Mesothelial cell of epicardium (in vitro differentiated cells): ENCODE measurements at regions not wholly inside any gene's neighbourhood (a gene's known extent, or its start where the extent isn't known, plus 50 kb on each side); places are given as distances from the start of the nearest gene placed in this dataset.

Experiments used
- DNase-seq, 2 experiments: peaks; one replicate each; pipeline ENCODE4 v3.0.0; 2021; ENCODE audit warnings: low spot score in 2 of 2; ENCODE audit not compliant: unreplicated experiment in 2 of 2
- H3K27ac Mint-ChIP-seq: 2 replicates; pipeline ENCODE4 v1.8.0; 2021; ENCODE audit warnings: mixed read lengths
- H3K27me3 Mint-ChIP-seq: 2 replicates; pipeline ENCODE4 v1.8.0; 2021; ENCODE audit warnings: low read depth, mixed read lengths
- H3K36me3 Mint-ChIP-seq: 2 replicates; pipeline ENCODE4 v1.8.0; 2021; ENCODE audit warnings: mixed read lengths
- H3K4me1 Mint-ChIP-seq: 2 replicates; pipeline ENCODE4 v1.8.0; 2021; ENCODE audit warnings: mixed read lengths
- H3K4me3 Mint-ChIP-seq: 2 replicates; pipeline ENCODE4 v1.8.0; 2021; ENCODE audit warnings: mild to moderate bottlenecking, moderate library complexity, mixed read lengths
- H3K9me3 Mint-ChIP-seq: 2 replicates; pipeline ENCODE4 v1.8.0; 2021; ENCODE audit warnings: mixed read lengths
- CTCF ChIP-seq: fragments of 200-600 bp; sonication (generic); IDR thresholded peaks from one replicate; pipeline ENCODE4 v1.5.0; 2021; ENCODE audit warnings: antibody characterized with exemption; ENCODE audit not compliant: unreplicated experiment

GRCh38 chr4:58252656-58253055 lies 1142.5 kb upstream of the IGFBP7 start:
- no peaks in the 10 kb centered on the region for H3K27me3 Mint-ChIP-seq
- no peaks in the 10 kb centered on the region for H3K4me1 Mint-ChIP-seq
- no peaks in the 10 kb centered on the region for H3K36me3 Mint-ChIP-seq
- H3K9me3 Mint-ChIP-seq = peaks cover 4% of the 10 kb centered on the region
- no peak for DNase-seq
- no peak overlapping the region for H3K27ac Mint-ChIP-seq
- TF ChIP-seq CTCF = no peak
- H3K4me3 Mint-ChIP-seq = no peak overlapping the region

GRCh38 chr4:58247792-58248191 lies 1137.6 kb upstream of the IGFBP7 start:
- H3K27ac Mint-ChIP-seq = no peak overlapping the region
- H3K9me3 Mint-ChIP-seq = peaks cover 7% of the 10 kb centered on the region
- DNase-seq = no peak
- no peak for TF ChIP-seq CTCF
- H3K4me3 Mint-ChIP-seq = no peak overlapping the region
- H3K36me3 Mint-ChIP-seq = no peaks in the 10 kb centered on the region
- no peaks in the 10 kb centered on the region for H3K4me1 Mint-ChIP-seq
- no peaks in the 10 kb centered on the region for H3K27me3 Mint-ChIP-seq

- peaks cover 4% of the 10 kb centered on the region for H3K4me1 Mint-ChIP-seq
- DNase-seq = no peak
- TF ChIP-seq CTCF = no peak
- no peaks in the 10 kb centered on the region for H3K27me3 Mint-ChIP-seq
- no peak overlapping the region for H3K27ac Mint-ChIP-seq
- peaks cover 5% of the 10 kb centered on the region for H3K36me3 Mint-ChIP-seq
- no peak overlapping the region for H3K4me3 Mint-ChIP-seq
- peaks cover 14% of the 10 kb centered on the region for H3K9me3 Mint-ChIP-seq
These were observed 1115.3 kb upstream of the IGFBP7 start for GRCh38 chr4:58225460-58225859.

GRCh38 chr4:58219179-58219578 lies 1109.0 kb upstream of the IGFBP7 start:
- no peak for DNase-seq
- no peak overlapping the region for H3K27ac Mint-ChIP-seq
- H3K9me3 Mint-ChIP-seq = peaks cover 17% of the 10 kb centered on the region
- TF ChIP-seq CTCF = no peak
- peaks cover 5% of the 10 kb centered on the region for H3K4me1 Mint-ChIP-seq
- no peaks in the 10 kb centered on the region for H3K27me3 Mint-ChIP-seq
- peaks cover 4% of the 10 kb centered on the region for H3K36me3 Mint-ChIP-seq
- no peak overlapping the region for H3K4me3 Mint-ChIP-seq

GRCh38 chr4:58216461-58216860 lies 1106.3 kb upstream of the IGFBP7 start:
- no peak overlapping the region for H3K4me3 Mint-ChIP-seq
- peaks cover 13% of the 10 kb centered on the region for H3K9me3 Mint-ChIP-seq
- no peaks in the 10 kb centered on the region for H3K27me3 Mint-ChIP-seq
- DNase-seq = no peak
- H3K36me3 Mint-ChIP-seq = peaks cover 4% of the 10 kb centered on the region
- peaks cover 5% of the 10 kb centered on the region for H3K4me1 Mint-ChIP-seq
- H3K27ac Mint-ChIP-seq = no peak overlapping the region
- TF ChIP-seq CTCF = no peak

GRCh38 chr4:58214376-58214775 lies 1104.2 kb upstream of the IGFBP7 start:
- Mint-ChIP-seq H3K9me3 (peaks cover 5% of the 10 kb centered on the region), H3K27me3 (no peaks in the 10 kb centered on the region), H3K4me1 (peaks cover 8% of the 10 kb centered on the region), H3K27ac (no peak overlapping the region), H3K36me3 (no peaks in the 10 kb centered on the region), H3K4me3 (no peak overlapping the region)
- DNase-seq = no peak
- TF ChIP-seq CTCF = no peak
